ENCODE measurements at regions not wholly inside any gene's neighbourhood (a gene's known extent, or its start where the extent isn't known, plus 50 kb on each side); places are given as distances from the start of the nearest gene placed in this dataset.

GRCh38 chr2:75258620-75259019 is 59.3 kb upstream of the TACR1 start:
- TF ChIP-seq, protein P1, sequence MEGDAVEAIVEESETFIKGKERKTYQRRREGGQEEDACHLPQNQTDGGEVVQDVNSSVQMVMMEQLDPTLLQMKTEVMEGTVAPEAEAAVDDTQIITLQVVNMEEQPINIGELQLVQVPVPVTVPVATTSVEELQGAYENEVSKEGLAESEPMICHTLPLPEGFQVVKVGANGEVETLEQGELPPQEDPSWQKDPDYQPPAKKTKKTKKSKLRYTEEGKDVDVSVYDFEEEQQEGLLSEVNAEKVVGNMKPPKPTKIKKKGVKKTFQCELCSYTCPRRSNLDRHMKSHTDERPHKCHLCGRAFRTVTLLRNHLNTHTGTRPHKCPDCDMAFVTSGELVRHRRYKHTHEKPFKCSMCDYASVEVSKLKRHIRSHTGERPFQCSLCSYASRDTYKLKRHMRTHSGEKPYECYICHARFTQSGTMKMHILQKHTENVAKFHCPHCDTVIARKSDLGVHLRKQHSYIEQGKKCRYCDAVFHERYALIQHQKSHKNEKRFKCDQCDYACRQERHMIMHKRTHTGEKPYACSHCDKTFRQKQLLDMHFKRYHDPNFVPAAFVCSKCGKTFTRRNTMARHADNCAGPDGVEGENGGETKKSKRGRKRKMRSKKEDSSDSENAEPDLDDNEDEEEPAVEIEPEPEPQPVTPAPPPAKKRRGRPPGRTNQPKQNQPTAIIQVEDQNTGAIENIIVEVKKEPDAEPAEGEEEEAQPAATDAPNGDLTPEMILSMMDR (IDR thresholded peaks at IDR 0.05; ENCODE audit: low read depth, low read length): no peak
- no peak for DNase-seq (ENCODE audit: low read depth in 2 of 2)
- no peak overlapping the region for H3K4me3 ChIP-seq (replicated peaks in 1 of 2; ENCODE audit: low read depth in 2 of 2, low read length in 2 of 2)

- TF ChIP-seq, protein P1 (IDR thresholded peaks at IDR 0.05; ENCODE audit: low read depth, low read length): no peak
- no peak for DNase-seq (ENCODE audit: low read depth in 2 of 2)
- H3K4me3 ChIP-seq (replicated peaks in 1 of 2; ENCODE audit: low read depth in 2 of 2, low read length in 2 of 2): no peak overlapping the region
Observed at GRCh38 chr2:75256485-75256884, 57.2 kb upstream of the TACR1 start.

DNA sequence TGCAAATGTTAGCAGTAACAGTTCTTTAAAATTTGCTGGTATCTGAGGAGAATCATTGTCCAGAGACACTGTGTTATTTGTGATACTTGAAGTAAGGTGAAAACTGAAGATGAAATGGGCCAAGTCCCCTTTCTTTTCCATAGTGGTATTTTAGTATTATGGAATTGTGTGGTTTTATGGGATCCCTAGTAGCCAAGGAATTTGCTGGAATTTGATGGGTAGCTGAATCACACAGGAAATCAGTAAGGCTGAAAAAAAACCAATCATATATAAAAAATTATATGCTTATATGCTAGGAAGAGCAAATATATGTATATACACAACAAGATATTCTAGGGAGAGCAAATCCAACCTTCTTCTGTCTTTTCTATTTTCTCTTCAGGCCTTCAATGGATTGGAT is 54.2 kb upstream of the TACR1 start:
- no peak overlapping the region for H3K4me3 ChIP-seq (replicated peaks in 1 of 2; ENCODE audit: low read depth in 2 of 2, low read length in 2 of 2)
- TF ChIP-seq, protein P1 (IDR thresholded peaks at IDR 0.05; ENCODE audit: low read depth, low read length): no peak
- DNase-seq (ENCODE audit: low read depth in 2 of 2): no peak

GRCh38 chr2:75251896-75252295 is 52.6 kb upstream of the TACR1 start:
- no peak for DNase-seq (ENCODE audit: low read depth in 2 of 2)
- TF ChIP-seq, protein P1 (IDR thresholded peaks at IDR 0.05; ENCODE audit: low read depth, low read length): no peak
- no peak overlapping the region for H3K4me3 ChIP-seq (replicated peaks in 1 of 2; ENCODE audit: low read depth in 2 of 2, low read length in 2 of 2)

Data from cardiac fibroblast (primary cell).